SK-N-DZ (cell line): ENCODE measurements at regions not wholly inside any gene's neighbourhood (a gene's known extent, or its start where the extent isn't known, plus 50 kb on each side); places are given as distances from the start of the nearest gene placed in this dataset.
"Not testable (repeated sequence)": the region's sequence is repeated elsewhere in the genome, so short reads cannot be mapped to it uniquely, and the experiment has no call there.

ENCODE experiments used
- DNase-seq: peaks from one replicate; pipeline ENCODE4 v3.0.0-alpha.2; 2015; ENCODE audit warnings: low spot score

GRCh38 chrX:128781506-128781905, 729.3 kb upstream of the ACTRT1 start:
- DNase-seq, result peak; percentile 78

GRCh38 chrX:128780934-128781333, 728.7 kb upstream of the ACTRT1 start:
- no peak for DNase-seq

- DNase-seq, result no peak
Measured at GRCh38 chrX:128769495-128769894, 717.3 kb upstream of the ACTRT1 start.

- no peak for DNase-seq
Measured at GRCh38 chrX:128759745-128760144, 707.5 kb upstream of the ACTRT1 start.

GRCh38 chrX:128759177-128759576, 707.0 kb upstream of the ACTRT1 start:
- DNase-seq, result no peak

GRCh38 chrX:128754130-128754529, 701.9 kb upstream of the ACTRT1 start:
- no peak for DNase-seq

GRCh38 chrX:128739539-128739938, 687.3 kb upstream of the ACTRT1 start:
- no peak for DNase-seq

- no peak for DNase-seq
Measured at GRCh38 chrX:128728943-128729342, 676.7 kb upstream of the ACTRT1 start.

- peak; percentile 89 for DNase-seq
Measured at GRCh38 chrX:128717635-128718578, 665.7 kb upstream of the ACTRT1 start.

- DNase-seq, result no peak
Measured at GRCh38 chrX:128714425-128714824, 662.2 kb upstream of the ACTRT1 start.

- peak; percentile 88 for DNase-seq
Measured at GRCh38 chrX:128699716-128700285, 647.6 kb upstream of the ACTRT1 start.

GRCh38 chrX:128698573-128699181, 646.5 kb upstream of the ACTRT1 start:
- no peak for DNase-seq

GRCh38 chrX:128691872-128692271, 639.7 kb upstream of the ACTRT1 start:
- DNase-seq, result no peak

- DNase-seq, result no peak
Measured at GRCh38 chrX:128685387-128685786, 633.2 kb upstream of the ACTRT1 start.

- DNase-seq, result no peak
Measured at GRCh38 chrX:128676651-128677050, 624.4 kb upstream of the ACTRT1 start.

GRCh38 chrX:128674326-128675086, 622.3 kb upstream of the ACTRT1 start:
- not testable (repeated sequence) for DNase-seq

- DNase-seq, result no peak
Measured at GRCh38 chrX:128664211-128664610, 612.0 kb upstream of the ACTRT1 start.

- no peak for DNase-seq
Measured at GRCh38 chrX:128653524-128654060, 601.4 kb upstream of the ACTRT1 start.

GRCh38 chrX:128650326-128650725, 598.1 kb upstream of the ACTRT1 start:
- DNase-seq, result no peak

- DNase-seq, result no peak
Measured at GRCh38 chrX:128634754-128635153, 582.6 kb upstream of the ACTRT1 start.

- DNase-seq, result no peak
Measured at GRCh38 chrX:128623361-128623760, 571.2 kb upstream of the ACTRT1 start.

GRCh38 chrX:128622296-128622695, 570.1 kb upstream of the ACTRT1 start:
- DNase-seq, result no peak
